ENCODE measurements at regions not wholly inside any gene's neighbourhood (a gene's known extent, or its start where the extent isn't known, plus 50 kb on each side); places are given as distances from the start of the nearest gene placed in this dataset.

GRCh38 chr14:101459551-101459900 is 101.8 kb upstream of the DIO3 start:
- TF ChIP-seq POLR2AphosphoS5 (IDR thresholded peaks at IDR 0.05; ENCODE audit: borderline replicate concordance, low read depth, low read length) = no peak
- no peak for TF ChIP-seq EZH2 (IDR thresholded peaks at IDR 0.05)
- TF ChIP-seq FOXP2 (optimal IDR thresholded peaks at IDR 0.05; ENCODE audit: control extremely low read depth, extremely low read length, insufficient read depth) = no peak

Data from SK-N-MC (cell line).